NCI-H2171 treated with DMSO at 0.1 percent for 48 hours (cell line): ENCODE measurements at regions not wholly inside any gene's neighbourhood (a gene's known extent, or its start where the extent isn't known, plus 50 kb on each side); places are given as distances from the start of the nearest gene placed in this dataset.
"Not testable (repeated sequence)": the region's sequence is repeated elsewhere in the genome, so short reads cannot be mapped to it uniquely, and the experiment has no call there.

Experiments used
- DNase-seq: peaks from one replicate; lab custom pipeline; 2025; lab: John Stamatoyannopoulos, UW

- not testable (repeated sequence) for DNase-seq
Measured at GRCh38 chr3:91348064-91348463, 2240.6 kb downstream of the EPHA3 start.

GRCh38 chr3:91349072-91349471 is 2241.7 kb downstream of the EPHA3 start:
- not testable (repeated sequence) for DNase-seq

GRCh38 chr3:91352161-91352560 is 2244.7 kb downstream of the EPHA3 start:
- DNase-seq: not testable (repeated sequence)

GRCh38 chr3:91359278-91359677 is 2251.9 kb downstream of the EPHA3 start:
- DNase-seq: not testable (repeated sequence)

GRCh38 chr3:91383100-91383894 is 2275.9 kb downstream of the EPHA3 start:
- not testable (repeated sequence) for DNase-seq

- DNase-seq: not testable (repeated sequence)
Measured at GRCh38 chr3:91403938-91404337, 2296.5 kb downstream of the EPHA3 start.

GRCh38 chr3:91442063-91442462 is 2334.6 kb downstream of the EPHA3 start:
- peak; percentile 1 for DNase-seq

- DNase-seq: not testable (repeated sequence)
Measured at GRCh38 chr3:91442483-91442882, 2335.1 kb downstream of the EPHA3 start.

- DNase-seq: not testable (repeated sequence)
Measured at GRCh38 chr3:91448379-91448778, 2341.0 kb downstream of the EPHA3 start.

- DNase-seq: not testable (repeated sequence)
Measured at GRCh38 chr3:91466517-91466916, 2359.1 kb downstream of the EPHA3 start.

- DNase-seq: not testable (repeated sequence)
Measured at GRCh38 chr3:91469251-91469650, 2361.8 kb downstream of the EPHA3 start.

GRCh38 chr3:91485026-91485425 is 2377.6 kb downstream of the EPHA3 start:
- DNase-seq: not testable (repeated sequence)

GRCh38 chr3:91485891-91486290 is 2378.5 kb downstream of the EPHA3 start:
- DNase-seq: not testable (repeated sequence)

GRCh38 chr3:91497712-91498111 is 2390.3 kb downstream of the EPHA3 start:
- not testable (repeated sequence) for DNase-seq

GRCh38 chr3:91499850-91500249 is 2392.4 kb downstream of the EPHA3 start:
- not testable (repeated sequence) for DNase-seq

- DNase-seq: not testable (repeated sequence)
Measured at GRCh38 chr3:91504874-91505273, 2397.5 kb downstream of the EPHA3 start.
